Esophagus muscularis mucosa (tissue), 4 donors: ENCODE measurements at regions not wholly inside any gene's neighbourhood (a gene's known extent, or its start where the extent isn't known, plus 50 kb on each side); places are given as distances from the start of the nearest gene placed in this dataset.

ENCODE experiments used
- DNase-seq: peaks from one replicate; pipeline ENCODE4 v3.0.0-alpha.2; 2017; ENCODE audit errors: extremely low spot score
- H3K27ac ChIP-seq, 4 donors: fragments of 200-600 bp; sonication (generic); replicated peaks in 1 of 4; 1 replicate in 3 of 4; 2 replicates in 1 of 4; pipeline ENCODE4 v1.5.1; 2016 to 2019; ENCODE audit warnings: mild to moderate bottlenecking in 1 of 4
- H3K27me3 ChIP-seq, 4 donors: fragments of 200-600 bp; sonication (generic); one replicate each; pipeline versions ENCODE4 v1.5.1 to v1.6.0; 2016 to 2019
- H3K36me3 ChIP-seq, 4 donors: fragments of 200-600 bp; sonication (generic); one replicate each; pipeline ENCODE4 v1.5.1; 2016 to 2019
- H3K4me1 ChIP-seq, 4 donors: fragments of 200-600 bp; sonication (generic); one replicate each; pipeline ENCODE4 v1.5.1; 2016 to 2019
- H3K4me3 ChIP-seq, 4 donors: fragments of 200-600 bp; sonication (generic); 1 replicate in 2 of 4; 2 replicates in 2 of 4; pipeline ENCODE4 v1.5.1; 2016 to 2019; ENCODE audit warnings: mild to moderate bottlenecking in 4 of 4, moderate library complexity in 1 of 4
- H3K9me3 ChIP-seq, 4 donors: fragments of 200-600 bp; sonication (generic); 1 replicate in 3 of 4; 2 replicates in 1 of 4; pipeline ENCODE4 v1.5.1; 2016 to 2019
- CTCF ChIP-seq, 3 experiments: fragments of 200-600 bp in 2 of 3; fragments of 450-650 bp in 1 of 3; sonication (generic) in 2 of 3; IDR thresholded peaks; one replicate each; pipeline ENCODE4 v1.5.1; 2017 to 2019; ENCODE audit warnings: antibody characterized with exemption in 3 of 3, mild to moderate bottlenecking in 2 of 3, moderate library complexity in 1 of 3
- EP300 ChIP-seq: sonication (generic); formaldehyde crosslinking; IDR thresholded peaks from one replicate; pipeline ENCODE4 v1.6.1; 2017; ENCODE audit warnings: antibody characterized with exemption
- POLR2A ChIP-seq: fragments of 450-650 bp; IDR thresholded peaks from one replicate; pipeline ENCODE4 v1.6.1; 2017; ENCODE audit warnings: antibody characterized with exemption, moderate library complexity, mild to moderate bottlenecking, low read depth
- POLR2AphosphoS5 ChIP-seq, 2 donors: sonication (generic); formaldehyde crosslinking; IDR thresholded peaks; one replicate each; pipeline ENCODE4 v1.6.1; 2017; ENCODE audit warnings: antibody characterized with exemption in 2 of 2
- WGBS: methylation state at CpG from one replicate; pipeline ENCODE4 v1.1.5; 2018; 5-methylcytosine and 5-hydroxymethylcytosine counted together
- intact Hi-C: fragments of 100-400 bp; cut with DNase I; formaldehyde crosslinking; loops from one replicate; pipeline ENCODE4 v1.15.1; 2023

GRCh38 chr1:221473411-221473810 is 268.5 kb downstream of the DUSP10 start:
- H3K36me3 ChIP-seq, result no peaks in the 10 kb centered on the region
- H3K4me3 ChIP-seq, result no peak overlapping the region
- TF ChIP-seq EP300 (no peak), POLR2AphosphoS5 (IDR thresholded peaks at IDR 0.05) (no peak), POLR2A (no peak), CTCF (IDR thresholded peaks at IDR 0.05) (no peak)
- WGBS, result 68% methylated on average over 8 of the region's 8 CpGs
- H3K27me3 ChIP-seq, result no peaks in the 10 kb centered on the region
- H3K9me3 ChIP-seq, result peaks cover 0 to under 1% (median 0%) of the 10 kb centered on the region in 4 donors
- DNase-seq, result no peak
- intact Hi-C loops, result loop anchor here (10.0 kb wide), 1 partner anchor 271 kb away; the partner anchor contains the start of gene DUSP10
- no peak overlapping the region for H3K27ac ChIP-seq
- peaks cover 0 to 6% (median 4%) of the 10 kb centered on the region in 4 donors for H3K4me1 ChIP-seq

- intact Hi-C loops, result loop anchor here (2.0 to 10.0 kb wide), 3 partner anchors 268 to 978 kb away; partner anchors contain the start of gene DUSP10
- DNase-seq, result no peak
- WGBS, result 84% methylated on average over 3 of the region's 3 CpGs
- H3K9me3 ChIP-seq, result no peaks in the 10 kb centered on the region
- peaks cover 0 to 8% (median 5%) of the 10 kb centered on the region in 4 donors for H3K4me1 ChIP-seq
- no peaks in the 10 kb centered on the region for H3K27me3 ChIP-seq
- no peak overlapping the region for H3K27ac ChIP-seq
- no peak overlapping the region for H3K4me3 ChIP-seq
- TF ChIP-seq POLR2AphosphoS5 (IDR thresholded peaks at IDR 0.05) (no peak), CTCF (IDR thresholded peaks at IDR 0.05) (no peak), EP300 (no peak), POLR2A (no peak)
- H3K36me3 ChIP-seq, result no peaks in the 10 kb centered on the region
Observed at GRCh38 chr1:221477252-221477651, 264.6 kb downstream of the DUSP10 start.

- TF ChIP-seq CTCF (IDR thresholded peaks at IDR 0.05) (peak; percentile 66 to 78 (median 73)), POLR2A (no peak), EP300 (no peak), POLR2AphosphoS5 (IDR thresholded peaks at IDR 0.05) (peak in 1 of 2 donors; percentile 27)
- Histone ChIP-seq H3K36me3 (no peaks in the 10 kb centered on the region), H3K27me3 (no peaks in the 10 kb centered on the region), H3K4me3 (no peak overlapping the region), H3K27ac (no peak overlapping the region), H3K9me3 (no peaks in the 10 kb centered on the region), H3K4me1 (peaks cover 0 to 8% (median 5%) of the 10 kb centered on the region in 4 donors)
- 30% methylated on average over 8 of the region's 8 CpGs for WGBS
- intact Hi-C loops, result loop anchor here (5.0 to 10.0 kb wide), 2 partner anchors 267 to 694 kb away; partner anchors contain the start of gene DUSP10
- no peak for DNase-seq
Observed at GRCh38 chr1:221478050-221478949, 263.6 kb downstream of the DUSP10 start.

GRCh38 chr1:221487781-221488524 is 253.9 kb downstream of the DUSP10 start:
- WGBS, result 55% methylated on average over 8 of the region's 8 CpGs
- H3K4me1 ChIP-seq, result peaks cover 0 to 4% (median 0%) of the 10 kb centered on the region in 4 donors
- no peak overlapping the region for H3K27ac ChIP-seq
- no peak for DNase-seq
- no peaks in the 10 kb centered on the region for H3K9me3 ChIP-seq
- H3K36me3 ChIP-seq, result no peaks in the 10 kb centered on the region
- no peaks in the 10 kb centered on the region for H3K27me3 ChIP-seq
- intact Hi-C loops, result loop anchor here (10.0 kb wide), 1 partner anchor 537 kb away; no protein-coding TSS in a partner anchor
- H3K4me3 ChIP-seq, result no peak overlapping the region
- no peak for TF ChIP-seq EP300
- no peak for TF ChIP-seq POLR2A
- no peak for TF ChIP-seq POLR2AphosphoS5 (IDR thresholded peaks at IDR 0.05)
- no peak for TF ChIP-seq CTCF (IDR thresholded peaks at IDR 0.05)
